GM23338 (cell line): ENCODE measurements at regions not wholly inside any gene's neighbourhood (a gene's known extent, or its start where the extent isn't known, plus 50 kb on each side); places are given as distances from the start of the nearest gene placed in this dataset.

Experiments
- CREB1 ChIP-seq: fragments of 250-450 bp; sonication (Bioruptor Pico); IDR thresholded peaks from 2 replicates; pipeline ENCODE4 v1.5.0; 2020; ENCODE audit warnings: low read depth, mild to moderate bottlenecking, moderate library complexity
- CTCF ChIP-seq, 2 experiments: fragments of 200-600 bp in 1 of 2; sonication (generic) in 1 of 2; conservative IDR thresholded peaks; 2 replicates each; pipeline versions ENCODE4 v1.5.1 to v1.6.1; 2016 to 2017; ENCODE audit warnings: antibody characterized with exemption in 2 of 2, low read depth in 2 of 2, mild to moderate bottlenecking in 2 of 2, moderate library complexity in 1 of 2
- EZH2 ChIP-seq: fragments of 200-600 bp; sonication (generic); IDR thresholded peaks from one replicate; pipeline ENCODE4 v1.8.0; 2017; ENCODE audit warnings: antibody characterized with exemption, mild to moderate bottlenecking, low read depth; ENCODE audit not compliant: unreplicated experiment
- POLR2AphosphoS5 ChIP-seq: IDR thresholded peaks from 2 replicates; pipeline ENCODE4 v1.6.1; 2016; ENCODE audit warnings: antibody characterized with exemption, low read depth
- REST ChIP-seq: IDR thresholded peaks from one replicate; pipeline ENCODE4 v1.6.1; 2018; ENCODE audit warnings: antibody characterized with exemption; ENCODE audit not compliant: unreplicated experiment

- TF ChIP-seq CTCF (conservative IDR thresholded peaks at IDR 0.05; ENCODE audit: low read depth in 2 of 2) (no peak), EZH2 (no peak), CREB1 (CRISPR knock-in tag) (no peak), REST (no peak), POLR2AphosphoS5 (no peak)
Observed at GRCh38 chr2:58757971-58758370, 516.8 kb upstream of the FANCL start.
